GM23248 (cell line): ENCODE measurements at regions not wholly inside any gene's neighbourhood (a gene's known extent, or its start where the extent isn't known, plus 50 kb on each side); places are given as distances from the start of the nearest gene placed in this dataset.

Experiments used
- EZH2 ChIP-seq: fragments of 200-600 bp; sonication (generic); IDR thresholded peaks from 2 replicates; pipeline ENCODE4 v1.6.1; 2018; ENCODE audit warnings: antibody characterized with exemption, mild to moderate bottlenecking; ENCODE audit not compliant: insufficient read depth, poor library complexity, severe bottlenecking
- EZH2phosphoT487 ChIP-seq: fragments of 200-600 bp; sonication (generic); IDR thresholded peaks from 2 replicates; pipeline ENCODE4 v1.6.1; 2018; ENCODE audit warnings: antibody characterized with exemption, moderate library complexity, mild to moderate bottlenecking, low read depth; ENCODE audit not compliant: insufficient read depth

GRCh38 chr17:71052971-71053370, 883.6 kb downstream of the KCNJ2 start:
- TF ChIP-seq EZH2 (no peak), EZH2phosphoT487 (no peak)
